Stimulated activated naive CD8-positive, alpha-beta T cell treated with anti-CD3 and anti-CD28 coated beads, Interleukin-15, amount 100 ng/mL, for 72 hours (primary cell): ENCODE measurements at regions not wholly inside any gene's neighbourhood (a gene's known extent, or its start where the extent isn't known, plus 50 kb on each side); places are given as distances from the start of the nearest gene placed in this dataset.

ENCODE experiments used
- ATAC-seq: fragments of 150-1000 bp; cut with Tn5 transposase; 2 replicates; pipeline ENCODE4 v1.10.0; 2021; ENCODE audit warnings: mild to moderate bottlenecking, moderate library complexity
- DNase-seq, 2 donors: peaks; one replicate each; pipeline ENCODE4 v3.0.0; 2021 to 2022
- H3K27ac Mint-ChIP-seq, 2 donors: one replicate each; pipeline ENCODE4 v1.8.0; 2022; ENCODE audit warnings: mild to moderate bottlenecking in 2 of 2, mixed read lengths in 2 of 2, moderate library complexity in 2 of 2
- H3K27me3 Mint-ChIP-seq: one replicate; pipeline ENCODE4 v1.8.0; 2022; ENCODE audit warnings: mixed read lengths
- H3K4me1 Mint-ChIP-seq: one replicate; pipeline ENCODE4 v1.8.0; 2022; ENCODE audit warnings: mild to moderate bottlenecking, mixed read lengths
- H3K4me3 Mint-ChIP-seq, 2 donors: one replicate each; pipeline ENCODE4 v1.8.0; 2022; ENCODE audit warnings: mild to moderate bottlenecking in 2 of 2, mixed read lengths in 2 of 2, moderate library complexity in 1 of 2
- H3K9me3 Mint-ChIP-seq, 2 donors: one replicate each; pipeline ENCODE4 v1.8.0; 2022; ENCODE audit warnings: mixed read lengths in 2 of 2

DNA sequence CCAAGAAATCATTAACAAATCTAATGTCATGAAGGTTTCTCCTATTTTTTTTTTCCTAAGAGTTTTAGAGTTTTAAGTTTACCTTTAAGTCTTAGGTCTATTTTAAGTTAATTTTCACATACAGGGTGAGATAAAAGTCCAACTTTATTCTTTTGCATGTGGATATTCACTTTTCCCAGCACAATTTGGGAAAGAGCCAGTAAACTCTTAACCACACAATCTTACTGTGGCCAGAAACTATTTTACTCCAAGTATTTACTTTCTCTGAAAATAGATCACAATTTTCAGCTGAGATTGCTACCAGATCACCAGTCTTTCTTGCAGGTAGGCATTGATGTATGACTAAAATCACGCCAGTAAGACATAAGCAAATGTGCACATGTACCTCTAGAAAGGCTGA is 728.5 kb downstream of the TNS3 start:
- Mint-ChIP-seq H3K27ac (no peak overlapping the region), H3K4me3 (no peak overlapping the region)
- DNase-seq: no peak

DNA sequence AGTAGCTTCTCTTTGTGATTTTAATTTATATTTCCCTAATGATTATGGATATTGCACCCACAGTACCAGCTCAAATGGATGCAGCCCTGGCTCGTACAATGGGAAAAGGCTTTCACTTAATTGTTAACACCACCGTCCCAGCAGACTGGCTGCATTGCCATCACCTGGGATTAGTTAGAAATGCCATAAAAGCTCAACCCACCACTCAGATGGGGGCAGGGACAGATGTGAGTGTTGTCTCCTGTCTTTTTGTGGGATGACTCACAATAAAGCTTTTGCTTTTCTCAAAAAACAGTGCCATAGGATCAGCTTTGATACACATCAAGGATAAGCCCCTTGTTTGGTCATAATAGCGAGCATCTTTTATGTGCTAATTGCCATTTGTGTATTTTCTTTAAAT is 729.1 kb downstream of the TNS3 start:
- ATAC-seq: no peak
- Mint-ChIP-seq H3K9me3 (peaks cover 0 to 4% of the 10 kb centered on the region in 2 donors), H3K4me1 (no peaks in the 10 kb centered on the region), H3K27me3 (no peaks in the 10 kb centered on the region), H3K4me3 (no peak overlapping the region), H3K27ac (no peak overlapping the region)
- no peak for DNase-seq

More for the DNA sequence above, 728.5 kb downstream of the TNS3 start:
- Mint-ChIP-seq H3K9me3 (peaks cover 0 to 4% of the 10 kb centered on the region in 2 donors), H3K27me3 (no peaks in the 10 kb centered on the region), H3K4me1 (no peaks in the 10 kb centered on the region)
- no peak for ATAC-seq

DNA sequence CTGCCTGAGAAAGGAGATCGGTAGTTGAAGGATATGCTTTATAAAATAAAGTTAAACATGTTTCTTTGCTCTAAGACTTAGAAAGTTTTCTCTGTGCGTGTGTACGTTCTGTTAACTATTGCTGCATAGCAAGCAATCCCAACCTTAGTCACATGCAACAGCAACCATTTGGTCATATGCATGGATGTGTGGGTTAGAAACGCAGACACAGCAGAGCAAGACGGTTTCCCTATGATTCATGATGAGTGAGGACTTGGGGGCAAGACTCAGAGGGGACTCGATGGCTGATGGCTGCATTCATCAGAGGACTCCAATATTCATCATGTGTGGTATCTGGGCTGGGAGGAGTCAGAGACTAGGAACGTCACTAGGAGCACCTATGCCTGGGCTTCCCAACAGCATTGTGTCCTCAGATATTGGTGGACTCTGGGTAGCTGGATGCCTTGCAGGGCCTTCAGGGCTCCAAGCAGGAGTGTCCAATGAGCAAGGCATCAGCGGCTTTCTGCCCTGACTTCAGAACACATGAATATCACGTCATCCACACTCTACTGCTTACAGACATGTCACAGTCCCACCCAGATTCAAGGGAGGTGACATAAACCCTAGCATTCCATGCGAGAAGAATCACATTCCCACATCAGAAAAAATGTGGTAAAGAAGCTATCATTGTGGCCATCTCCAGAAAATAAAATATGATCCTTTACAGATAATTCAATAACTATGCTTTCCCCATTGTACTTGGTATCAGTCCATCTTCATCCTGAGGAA is 731.2 kb downstream of the TNS3 start:
- Mint-ChIP-seq H3K4me3 (no peak overlapping the region), H3K27ac (no peak overlapping the region), H3K4me1 (no peaks in the 10 kb centered on the region), H3K27me3 (no peaks in the 10 kb centered on the region), H3K9me3 (peaks cover 0 to 4% of the 10 kb centered on the region in 2 donors)
- DNase-seq: no peak
- ATAC-seq: no peak

DNA sequence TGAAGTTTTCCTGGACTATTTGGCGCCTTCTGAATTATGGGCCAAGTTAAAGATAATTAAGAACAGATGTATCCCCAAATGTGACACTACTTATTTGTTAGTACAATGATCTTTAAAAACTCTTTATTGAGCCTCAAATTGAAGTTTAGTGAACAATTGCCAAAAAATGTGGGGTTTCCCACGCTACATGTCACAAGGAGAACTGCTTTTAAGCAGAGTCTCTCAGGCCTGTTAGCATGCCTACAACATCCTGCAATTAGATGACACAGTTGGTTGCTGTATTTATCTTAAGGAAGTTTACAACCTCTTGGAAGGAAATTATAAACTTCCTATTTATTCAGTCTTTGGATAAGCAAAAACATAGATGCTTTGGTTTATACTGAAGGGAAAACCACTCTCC is 733.0 kb downstream of the TNS3 start:
- Mint-ChIP-seq H3K4me1 (no peaks in the 10 kb centered on the region), H3K27ac (no peak overlapping the region), H3K4me3 (no peak overlapping the region), H3K27me3 (no peaks in the 10 kb centered on the region), H3K9me3 (peaks cover 0 to 4% of the 10 kb centered on the region in 2 donors)
- ATAC-seq (no peak), DNase-seq (no peak)

DNA sequence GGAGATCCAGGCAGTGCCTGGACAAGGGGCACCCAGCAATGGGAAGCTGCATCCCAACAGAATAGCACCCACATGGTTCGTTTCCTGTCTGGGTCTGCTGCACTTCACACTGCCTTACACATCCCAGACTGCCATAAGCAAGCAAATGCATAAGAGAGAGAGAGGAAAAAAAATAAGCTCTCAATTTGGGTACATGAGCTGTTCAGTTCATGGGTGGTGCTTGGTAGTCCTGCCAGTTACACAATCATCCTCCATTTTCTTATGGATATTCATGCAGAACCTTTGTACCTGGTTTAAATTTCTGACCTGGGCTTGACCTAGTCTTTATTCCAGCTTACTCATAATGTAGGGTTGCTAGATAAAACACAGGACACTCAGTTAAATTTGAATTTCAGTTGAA is 733.6 kb downstream of the TNS3 start:
- no peak overlapping the region for H3K27ac Mint-ChIP-seq
- peaks cover 0 to 4% of the 10 kb centered on the region in 2 donors for H3K9me3 Mint-ChIP-seq
- H3K4me3 Mint-ChIP-seq: no peak overlapping the region
- DNase-seq (no peak), ATAC-seq (no peak)
- no peaks in the 10 kb centered on the region for H3K4me1 Mint-ChIP-seq
- no peaks in the 10 kb centered on the region for H3K27me3 Mint-ChIP-seq

DNA sequence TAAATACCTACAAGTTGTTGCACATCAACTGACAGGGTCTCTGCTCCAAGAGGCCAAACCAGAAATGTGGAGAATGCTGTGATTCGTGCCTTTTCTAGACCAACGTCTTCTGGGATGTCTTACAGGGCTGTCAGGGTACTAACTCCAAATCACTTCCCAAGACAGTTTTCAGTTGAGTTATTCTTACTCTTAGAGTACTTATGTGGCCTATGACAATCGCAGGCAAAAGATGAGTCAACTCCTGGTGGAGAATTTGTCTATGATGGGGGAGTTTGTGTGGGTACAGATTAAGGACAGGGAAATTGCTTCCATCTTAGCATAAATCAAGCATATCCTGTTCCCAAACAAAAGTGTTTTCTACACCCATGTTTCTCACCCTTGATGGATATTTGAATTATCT is 734.8 kb downstream of the TNS3 start:
- no peaks in the 10 kb centered on the region for H3K27me3 Mint-ChIP-seq
- H3K27ac Mint-ChIP-seq: no peak overlapping the region
- no peak for ATAC-seq
- peaks cover 0 to 4% of the 10 kb centered on the region in 2 donors for H3K9me3 Mint-ChIP-seq
- DNase-seq: no peak
- no peak overlapping the region for H3K4me3 Mint-ChIP-seq
- H3K4me1 Mint-ChIP-seq: no peaks in the 10 kb centered on the region

DNA sequence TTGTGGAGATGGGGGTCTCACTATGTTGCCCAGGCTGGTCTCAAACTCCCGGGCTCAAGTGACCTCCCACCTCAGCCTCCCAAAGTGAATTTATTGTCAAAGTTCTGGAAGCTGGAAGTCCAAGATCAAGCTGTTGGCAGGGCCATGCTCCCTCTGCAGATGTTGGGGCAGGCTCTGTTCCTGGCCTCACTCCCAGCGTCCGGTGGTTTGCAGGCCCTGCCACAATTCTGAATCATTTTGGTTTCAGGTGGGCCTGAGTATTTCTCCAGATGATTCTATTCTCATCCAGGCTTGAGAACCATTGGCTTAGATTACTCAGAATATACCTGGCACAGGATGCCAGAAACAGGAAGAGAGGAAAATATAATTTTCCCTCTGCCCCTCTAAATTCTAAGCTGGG is 737.4 kb downstream of the TNS3 start:
- ATAC-seq (no peak), DNase-seq (no peak)
- Mint-ChIP-seq H3K4me3 (no peak overlapping the region), H3K27me3 (no peaks in the 10 kb centered on the region), H3K9me3 (peaks cover 0 to 3% of the 10 kb centered on the region in 2 donors), H3K27ac (no peak overlapping the region), H3K4me1 (no peaks in the 10 kb centered on the region)

DNA sequence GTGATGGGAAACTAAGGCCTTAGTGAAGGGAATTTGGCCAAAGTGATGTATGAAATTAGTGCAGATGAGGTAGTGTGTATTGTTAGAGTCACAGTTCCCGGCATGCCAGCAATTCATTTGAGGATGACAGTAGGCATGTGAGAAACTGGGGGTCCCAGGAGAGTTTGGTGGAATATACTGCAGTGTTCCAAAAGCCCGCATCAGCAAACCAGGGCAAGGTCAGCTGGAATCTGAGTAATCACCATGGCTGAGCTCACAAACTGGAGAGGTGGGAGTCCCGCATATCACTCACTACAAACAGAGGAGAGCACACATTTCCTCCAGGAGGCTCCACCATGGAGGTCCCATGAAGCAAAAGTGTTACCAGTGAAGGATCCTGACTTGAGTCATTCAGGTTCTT is 740.7 kb downstream of the TNS3 start:
- Mint-ChIP-seq H3K9me3 (no peaks in the 10 kb centered on the region), H3K4me1 (no peaks in the 10 kb centered on the region), H3K27ac (no peak overlapping the region), H3K4me3 (no peak overlapping the region), H3K27me3 (no peaks in the 10 kb centered on the region)
- ATAC-seq (no peak), DNase-seq (no peak)

DNA sequence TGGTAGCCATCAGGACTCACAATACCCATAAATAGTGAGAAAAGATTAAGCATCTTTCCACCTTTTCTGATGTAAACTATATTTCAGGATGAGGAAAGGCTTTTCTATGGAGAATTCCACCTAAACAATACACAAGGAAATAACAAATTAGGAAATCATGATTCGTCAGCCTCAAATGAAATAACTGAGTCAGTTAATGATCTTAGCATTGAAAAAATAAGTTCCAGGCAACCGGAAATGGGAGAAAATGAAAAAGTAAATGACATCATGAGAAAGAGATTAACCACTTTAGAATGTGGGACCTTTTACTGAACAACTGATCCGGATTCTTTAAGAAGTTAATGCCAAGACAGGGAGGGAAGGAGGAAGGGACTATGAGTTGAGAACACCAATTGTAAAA is 742.3 kb downstream of the TNS3 start:
- Mint-ChIP-seq H3K4me1 (no peaks in the 10 kb centered on the region), H3K27ac (no peak overlapping the region), H3K27me3 (no peaks in the 10 kb centered on the region), H3K9me3 (no peaks in the 10 kb centered on the region), H3K4me3 (no peak overlapping the region)
- no peak for DNase-seq
- no peak for ATAC-seq

DNA sequence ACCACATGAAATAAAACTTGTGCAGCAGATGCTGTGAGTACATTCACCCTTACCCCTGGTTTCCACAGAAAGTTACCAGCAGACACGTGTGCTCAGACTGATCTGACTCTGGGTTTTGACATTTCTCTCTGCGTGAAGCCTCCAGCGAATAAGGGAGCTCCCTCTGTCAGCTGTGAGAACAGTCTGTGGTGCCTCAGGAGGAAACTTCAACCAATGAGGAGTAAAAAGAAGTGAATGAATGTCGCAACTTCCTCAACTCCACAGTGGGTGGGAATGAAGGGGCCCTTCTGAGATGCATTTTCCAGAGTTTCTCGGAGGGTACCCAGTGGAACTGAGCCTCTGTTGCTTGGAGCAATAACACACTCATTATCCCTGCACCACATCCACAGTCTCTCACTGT is 743.4 kb downstream of the TNS3 start:
- no peak overlapping the region for H3K4me3 Mint-ChIP-seq
- no peaks in the 10 kb centered on the region for H3K27me3 Mint-ChIP-seq
- no peaks in the 10 kb centered on the region for H3K4me1 Mint-ChIP-seq
- H3K27ac Mint-ChIP-seq: no peak overlapping the region
- DNase-seq (no peak), ATAC-seq (no peak)
- H3K9me3 Mint-ChIP-seq: no peaks in the 10 kb centered on the region

DNA sequence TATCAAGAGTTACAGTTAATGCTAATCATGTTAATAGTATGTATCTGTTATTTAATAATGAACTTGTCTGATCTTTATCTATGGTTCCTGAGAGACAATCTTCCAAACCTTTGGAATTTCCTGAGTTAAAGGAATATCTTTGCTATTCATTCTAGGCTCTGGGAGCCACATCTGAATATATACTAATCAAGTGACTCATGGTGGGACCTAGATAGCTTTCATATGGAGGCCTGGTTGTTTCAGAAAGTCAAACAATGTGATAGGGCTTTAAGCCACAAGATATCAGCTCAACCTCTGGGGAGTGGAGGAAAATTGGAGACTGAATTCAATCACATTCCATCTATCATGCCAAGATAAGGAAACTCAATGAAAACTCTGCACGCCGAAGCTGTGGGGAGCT is 746.4 kb downstream of the TNS3 start:
- peaks cover 0 to 4% of the 10 kb centered on the region in 2 donors for H3K9me3 Mint-ChIP-seq
- H3K4me1 Mint-ChIP-seq: no peaks in the 10 kb centered on the region
- H3K27ac Mint-ChIP-seq: no peak overlapping the region
- ATAC-seq (no peak), DNase-seq (no peak)
- H3K27me3 Mint-ChIP-seq: no peaks in the 10 kb centered on the region
- H3K4me3 Mint-ChIP-seq: no peak overlapping the region

DNA sequence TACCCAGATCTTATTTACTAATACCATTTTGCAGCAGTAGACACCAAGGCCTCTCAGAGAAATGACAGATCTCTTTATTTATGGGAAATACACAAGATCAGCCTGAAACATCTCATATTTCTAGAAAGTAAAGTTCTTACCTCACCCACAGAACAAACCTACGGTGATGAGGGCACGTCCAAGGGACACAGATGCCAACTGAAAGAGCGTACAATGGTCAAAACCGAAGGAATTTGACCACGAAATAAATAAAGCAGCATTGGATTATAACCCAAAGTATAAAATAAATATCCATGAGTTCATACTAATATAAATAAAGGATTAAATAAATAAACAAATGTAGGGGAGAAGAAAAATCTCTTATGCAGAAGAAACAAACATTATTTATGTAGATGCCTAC is 747.0 kb downstream of the TNS3 start:
- DNase-seq (no peak), ATAC-seq (no peak)
- Mint-ChIP-seq H3K4me3 (no peak overlapping the region), H3K27ac (no peak overlapping the region), H3K27me3 (no peaks in the 10 kb centered on the region), H3K4me1 (no peaks in the 10 kb centered on the region), H3K9me3 (peaks cover 4 to 5% of the 10 kb centered on the region in 2 donors)

DNA sequence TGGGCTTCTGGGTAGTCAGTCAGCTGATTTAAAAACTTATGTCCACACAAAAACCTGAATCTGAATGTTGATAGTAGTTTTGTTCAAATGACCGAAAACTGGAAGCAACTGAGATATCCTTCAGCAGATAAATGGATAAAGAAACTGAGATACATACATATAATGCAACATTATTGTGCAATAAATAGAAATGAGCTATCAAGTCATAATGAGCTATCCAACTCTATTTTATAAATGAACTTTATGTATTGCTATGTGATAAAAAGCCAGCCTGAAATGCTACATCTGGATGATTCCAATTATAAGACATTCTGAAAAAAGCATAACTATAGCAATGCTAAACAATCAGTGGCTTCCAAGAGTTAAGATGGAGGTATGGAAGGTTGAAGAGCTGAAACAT is 748.7 kb downstream of the TNS3 start:
- ATAC-seq (no peak), DNase-seq (no peak)
- Mint-ChIP-seq H3K4me1 (no peaks in the 10 kb centered on the region), H3K27ac (no peak overlapping the region), H3K4me3 (no peak overlapping the region), H3K9me3 (peaks cover 4 to 7% of the 10 kb centered on the region in 2 donors), H3K27me3 (no peaks in the 10 kb centered on the region)

DNA sequence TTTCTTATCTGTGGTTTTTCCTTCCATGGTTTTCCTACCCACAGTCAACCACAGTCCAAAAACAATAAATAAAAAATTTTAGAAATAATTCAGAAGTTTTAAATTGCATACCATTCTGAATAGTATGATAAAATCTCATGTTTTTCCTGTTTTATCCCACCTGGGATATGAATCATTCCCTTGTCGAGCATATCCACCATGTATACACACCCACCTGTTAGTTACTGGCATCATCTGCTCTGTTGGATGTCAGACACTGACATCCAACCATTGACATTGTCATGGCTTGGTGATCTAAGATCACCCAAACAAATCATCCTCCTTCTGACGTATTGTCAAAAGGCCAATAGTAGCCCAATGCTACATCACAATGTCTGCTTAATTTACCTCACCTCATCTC is 749.8 kb downstream of the TNS3 start:
- Mint-ChIP-seq H3K27ac (no peak overlapping the region), H3K9me3 (peaks cover 4 to 15% of the 10 kb centered on the region in 2 donors), H3K27me3 (no peaks in the 10 kb centered on the region), H3K4me3 (no peak overlapping the region), H3K4me1 (no peaks in the 10 kb centered on the region)
- DNase-seq (no peak), ATAC-seq (no peak)

DNA sequence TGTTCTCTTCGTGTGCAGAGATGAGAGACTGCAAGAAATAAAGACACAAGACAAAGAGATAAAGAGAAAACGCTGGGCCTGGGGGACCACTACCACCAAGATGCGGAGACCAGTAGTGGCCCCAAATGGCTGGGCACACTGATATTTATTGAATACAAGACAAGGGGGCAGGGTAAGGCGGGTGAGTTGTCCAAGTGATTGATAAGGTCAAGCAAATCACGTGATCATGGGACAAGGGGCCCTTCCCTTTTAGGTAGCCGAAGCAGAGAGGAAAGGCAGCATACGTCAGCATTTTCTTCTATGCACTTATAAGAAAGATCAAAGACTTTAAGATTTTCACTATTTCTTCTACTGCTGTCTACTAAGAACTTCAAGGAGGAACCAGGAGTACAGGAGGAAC is 762.1 kb downstream of the TNS3 start:
- peaks cover 7 to 12% of the 10 kb centered on the region in 2 donors for H3K9me3 Mint-ChIP-seq

DNA sequence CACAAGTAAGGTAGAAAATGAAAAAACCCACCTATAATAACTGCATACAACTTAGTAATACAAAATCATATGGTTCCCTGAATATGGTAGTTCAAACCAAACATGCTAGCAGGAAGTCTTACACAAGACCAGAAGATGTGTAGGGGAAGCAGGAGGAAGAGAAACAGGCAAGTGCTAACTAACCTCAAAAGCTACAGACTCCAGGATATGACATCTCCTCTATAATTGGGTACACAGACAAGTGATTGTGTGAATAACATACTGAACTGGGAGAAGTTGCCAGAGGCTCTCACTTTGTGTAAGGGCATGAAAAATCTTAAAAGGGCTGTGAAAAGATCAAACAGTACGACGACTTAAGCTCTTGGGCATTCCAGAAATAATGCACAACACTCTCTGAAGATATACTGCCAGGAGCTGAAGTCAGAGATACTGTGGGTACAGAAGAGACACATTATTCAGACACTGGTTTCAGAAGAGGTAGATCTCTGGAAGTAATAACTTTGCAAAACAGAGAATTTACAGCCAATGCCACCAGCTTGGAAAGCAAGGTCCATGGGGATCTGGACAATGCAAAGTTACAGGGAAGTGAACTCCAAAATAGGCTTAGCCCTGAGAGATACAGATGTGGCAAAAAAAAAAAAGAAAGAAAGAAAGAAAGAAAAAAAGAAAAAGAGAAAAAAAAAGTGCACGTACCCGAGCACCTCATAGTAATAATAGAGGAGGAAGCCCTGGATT is 767.2 kb downstream of the TNS3 start:
- ATAC-seq (no peak), DNase-seq (no peak)
- peaks cover 3 to 13% of the 10 kb centered on the region in 2 donors for H3K9me3 Mint-ChIP-seq
- H3K27ac Mint-ChIP-seq: no peak overlapping the region
- no peaks in the 10 kb centered on the region for H3K4me1 Mint-ChIP-seq
- no peaks in the 10 kb centered on the region for H3K27me3 Mint-ChIP-seq
- no peak overlapping the region for H3K4me3 Mint-ChIP-seq

More for the DNA sequence above, 762.1 kb downstream of the TNS3 start:
- H3K4me3 Mint-ChIP-seq: no peak overlapping the region
- DNase-seq: no peak
- H3K27me3 Mint-ChIP-seq: no peaks in the 10 kb centered on the region
- no peak overlapping the region for H3K27ac Mint-ChIP-seq
- no peaks in the 10 kb centered on the region for H3K4me1 Mint-ChIP-seq
- no peak for ATAC-seq
